Fibroblast of villous mesenchyme (primary cell): ENCODE measurements at regions not wholly inside any gene's neighbourhood (a gene's known extent, or its start where the extent isn't known, plus 50 kb on each side); places are given as distances from the start of the nearest gene placed in this dataset.

Experiments
- DNase-seq: peaks from one replicate; pipeline ENCODE4 v3.0.0-alpha.2; 2010; ENCODE audit warnings: low read depth
- H3K4me3 ChIP-seq: 2 replicates; pipeline ENCODE4 v1.5.1; 2011; ENCODE audit warnings: low read depth, mild to moderate bottlenecking, low read length
- CTCF ChIP-seq: IDR thresholded peaks from 2 replicates; pipeline ENCODE4 v1.5.1; 2012; ENCODE audit warnings: low read depth, mild to moderate bottlenecking, low read length; ENCODE audit not compliant: insufficient read depth

DNA sequence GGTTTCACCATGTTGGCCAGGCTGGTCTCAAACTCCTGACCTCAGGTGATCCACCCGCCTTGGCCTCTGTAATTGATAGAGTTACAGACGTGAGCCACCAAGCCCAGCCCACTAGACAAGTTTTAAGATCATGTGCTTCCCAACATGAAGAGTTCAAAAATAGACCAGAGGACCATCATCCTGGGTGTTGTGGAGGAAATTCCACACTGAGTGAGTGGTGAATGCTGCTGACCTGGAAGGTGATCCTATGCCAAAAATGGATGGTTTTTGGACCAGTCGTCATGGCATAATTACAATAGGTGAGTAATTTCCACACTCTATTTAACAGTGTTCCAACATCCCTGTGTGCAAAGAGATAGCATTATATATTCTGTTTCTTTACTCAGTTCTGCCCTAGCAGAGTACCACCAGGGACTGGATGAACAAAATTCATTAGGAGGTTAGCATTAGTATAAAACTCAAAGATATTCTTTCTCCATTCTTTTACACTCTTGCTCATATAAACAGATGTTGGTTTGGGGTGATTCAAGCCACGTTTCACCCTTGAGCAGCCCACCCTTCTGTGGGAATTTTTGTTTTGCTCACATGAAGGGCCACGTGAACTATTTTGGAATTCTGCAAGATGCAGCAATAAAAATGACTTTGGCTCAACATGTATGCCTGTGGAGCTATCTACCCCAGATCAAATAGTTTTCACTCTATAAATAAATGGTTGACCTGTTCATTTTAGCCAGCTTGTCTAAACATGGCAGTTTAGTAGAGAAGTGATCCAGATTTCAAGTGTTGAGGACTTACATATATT is 206.2 kb upstream of the TCF21 start:
- H3K4me3 ChIP-seq = no peak overlapping the region
- TF ChIP-seq CTCF = no peak
- DNase-seq = peak; percentile 66

- TF ChIP-seq CTCF = no peak
- H3K4me3 ChIP-seq = no peak overlapping the region
- peak; percentile 49 for DNase-seq
These were observed 205.7 kb upstream of the TCF21 start for GRCh38 chr6:133683308-133683580.

DNA sequence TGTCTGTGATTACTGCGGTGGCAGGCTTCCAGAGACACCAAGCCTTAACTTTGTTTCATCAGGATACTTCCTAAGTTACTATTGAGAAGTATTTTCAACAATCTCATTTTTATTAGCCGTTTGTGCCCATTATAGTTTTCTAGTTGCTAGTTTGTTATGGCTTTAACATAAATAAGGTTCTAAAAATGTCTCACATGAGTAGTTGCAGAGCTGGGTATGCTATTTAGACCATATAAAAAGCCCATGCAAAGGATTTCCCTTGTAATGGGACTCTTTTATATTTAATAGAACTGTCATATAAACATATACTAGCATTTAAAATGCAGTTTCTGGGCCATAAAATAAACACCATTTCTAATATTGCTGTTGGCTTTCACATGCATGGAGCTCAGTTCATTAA is 205.3 kb upstream of the TCF21 start:
- DNase-seq = peak; percentile 84
- no peak for TF ChIP-seq CTCF
- H3K4me3 ChIP-seq = no peak overlapping the region

- no peak for DNase-seq
- H3K4me3 ChIP-seq = no peak overlapping the region
- TF ChIP-seq CTCF = no peak
These were observed 200.0 kb upstream of the TCF21 start for GRCh38 chr6:133688705-133689492.

DNA sequence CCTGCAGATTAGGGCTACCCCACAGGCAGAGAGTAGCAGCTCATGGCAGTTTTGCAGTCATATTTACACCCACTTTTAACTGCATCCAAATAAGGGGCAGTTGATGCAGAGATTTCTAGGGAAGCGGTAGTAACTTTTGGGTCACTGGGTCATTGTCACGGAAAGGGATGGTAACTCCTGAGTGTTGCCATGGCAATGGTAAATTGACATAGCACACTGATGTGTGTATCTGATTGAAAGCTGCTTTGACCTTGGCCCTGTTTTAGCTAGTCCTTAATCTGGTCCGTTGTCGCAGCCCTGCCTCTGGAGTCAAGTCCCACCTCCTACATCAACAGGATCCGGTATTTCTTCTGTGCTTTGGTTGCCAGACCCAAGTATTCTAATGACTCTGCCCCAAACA is 199.1 kb upstream of the TCF21 start:
- no peak for DNase-seq
- TF ChIP-seq CTCF = no peak
- H3K4me3 ChIP-seq = no peak overlapping the region

- no peak overlapping the region for H3K4me3 ChIP-seq
- no peak for DNase-seq
- TF ChIP-seq CTCF = no peak
These were observed 195.3 kb upstream of the TCF21 start for GRCh38 chr6:133693565-133693964.

DNA sequence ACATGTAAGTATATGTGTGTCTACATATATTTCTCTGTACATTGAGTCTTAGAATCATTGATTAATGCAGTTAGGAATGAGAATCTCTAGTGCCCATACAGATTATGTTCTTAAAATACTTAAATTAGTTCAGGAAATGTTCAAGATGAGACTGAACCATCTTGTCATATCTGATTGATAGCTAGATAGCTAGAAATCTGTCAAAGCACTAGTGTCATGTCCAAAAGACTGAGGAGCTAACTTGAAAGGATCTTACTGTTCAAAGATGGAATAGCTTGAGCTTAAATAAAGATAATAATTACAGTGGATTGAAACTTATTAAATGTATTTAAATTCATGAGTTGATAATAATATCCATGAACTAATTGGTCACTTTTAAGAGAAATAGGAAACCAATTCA is 191.7 kb upstream of the TCF21 start:
- H3K4me3 ChIP-seq = no peak overlapping the region
- TF ChIP-seq CTCF = no peak
- no peak for DNase-seq
